CD4-positive, alpha-beta memory T cell (primary cell): ENCODE measurements at regions not wholly inside any gene's neighbourhood (a gene's known extent, or its start where the extent isn't known, plus 50 kb on each side); places are given as distances from the start of the nearest gene placed in this dataset.
"Not testable (repeated sequence)": the region's sequence is repeated elsewhere in the genome, so short reads cannot be mapped to it uniquely, and the experiment has no call there.

Experiments
- CTCF ChIA-PET: fragments of 350-600 bp; sonication (Branson Sonifier 250); formaldehyde crosslinking; loops from one replicate; lab custom pipeline; 2021; ENCODE audit warnings: inconsistent platforms; ENCODE audit not compliant: partially characterized antibody; lab: Charles Lee
- POLR2A ChIA-PET: fragments of 350-600 bp; sonication (Branson Sonifier 250); formaldehyde crosslinking; loops from one replicate; lab custom pipeline; 2021; ENCODE audit not compliant: partially characterized antibody; lab: Charles Lee
- DNase-seq, 5 donors: peaks; one replicate each; pipeline versions ENCODE4 v3.0.0 to v3.0.0-alpha.2; 2020 to 2022; ENCODE audit warnings: mixed read lengths in 1 of 5
- H3K27ac ChIP-seq: one replicate; pipeline ENCODE4 v1.7.0; 2013; ENCODE audit warnings: low read depth, low read length
- H3K27me3 ChIP-seq: 2 replicates; pipeline ENCODE4 v1.7.0; 2013; ENCODE audit warnings: mild to moderate bottlenecking, low read length, moderate library complexity; ENCODE audit not compliant: insufficient read depth
- H3K36me3 ChIP-seq: 2 replicates; pipeline ENCODE4 v1.7.0; 2013; ENCODE audit warnings: mild to moderate bottlenecking, low read length, moderate library complexity; ENCODE audit not compliant: insufficient read depth
- H3K4me1 ChIP-seq: 2 replicates; pipeline ENCODE4 v1.7.0; 2013; ENCODE audit warnings: mild to moderate bottlenecking, low read length, moderate library complexity; ENCODE audit not compliant: insufficient read depth
- H3K4me3 ChIP-seq, 2 donors: one replicate each; pipeline ENCODE4 v1.7.0; 2013; ENCODE audit warnings: low read length in 2 of 2, mild to moderate bottlenecking in 1 of 2
- H3K9me3 ChIP-seq, 2 donors: one replicate each; pipeline ENCODE4 v1.7.0; 2013; ENCODE audit warnings: low read length in 2 of 2, control low read depth in 1 of 2; ENCODE audit not compliant: control insufficient read depth in 1 of 2
- H3K27ac Mint-ChIP-seq, 7 donors: one replicate each; pipeline ENCODE4 v1.8.0; 2020 to 2021; ENCODE audit warnings: mixed read lengths in 7 of 7, mild to moderate bottlenecking in 6 of 7, inconsistent platforms in 3 of 7, moderate library complexity in 3 of 7
- H3K27me3 Mint-ChIP-seq, 2 donors: one replicate each; pipeline ENCODE4 v1.8.0; 2020 to 2021; ENCODE audit warnings: mixed read lengths in 2 of 2
- H3K36me3 Mint-ChIP-seq, 2 donors: one replicate each; pipeline ENCODE4 v1.8.0; 2020 to 2021; ENCODE audit warnings: mixed read lengths in 2 of 2, inconsistent platforms in 1 of 2, mild to moderate bottlenecking in 1 of 2
- H3K4me1 Mint-ChIP-seq, 4 donors: one replicate each; pipeline ENCODE4 v1.8.0; 2020 to 2021; ENCODE audit warnings: mixed read lengths in 4 of 4, mild to moderate bottlenecking in 1 of 4
- H3K4me3 Mint-ChIP-seq, 8 donors: one replicate each; pipeline ENCODE4 v1.8.0; 2020 to 2021; ENCODE audit warnings: mixed read lengths in 8 of 8, mild to moderate bottlenecking in 7 of 8, moderate library complexity in 6 of 8, inconsistent platforms in 3 of 8
- H3K9me3 Mint-ChIP-seq, 8 donors: one replicate each; pipeline ENCODE4 v1.8.0; 2020 to 2021; ENCODE audit warnings: mixed read lengths in 8 of 8, mild to moderate bottlenecking in 5 of 8, inconsistent platforms in 3 of 8, moderate library complexity in 1 of 8
- intact Hi-C: fragments of 100-400 bp; cut with micrococcal nuclease; formaldehyde crosslinking; loops from one replicate; pipeline ENCODE4 v1.15.1; 2023

DNA sequence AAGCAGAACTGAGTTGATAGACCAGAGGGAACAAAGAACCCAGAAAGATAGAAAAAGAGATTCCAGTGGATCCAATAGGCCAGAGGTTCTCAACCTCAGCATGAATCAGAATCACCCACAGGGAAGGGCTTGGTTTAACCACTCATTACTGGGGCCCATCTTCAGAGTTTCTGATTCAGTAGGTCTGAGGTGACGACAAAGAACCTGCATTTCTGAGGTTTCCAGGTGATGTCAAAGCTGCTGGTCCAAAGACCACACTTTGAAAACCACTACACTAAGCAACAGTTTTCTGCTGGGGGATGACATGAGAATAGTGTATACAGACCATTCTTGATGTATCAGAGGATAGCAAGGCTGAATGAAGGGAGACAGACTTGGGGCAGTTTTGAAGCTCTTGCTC is 81.5 kb upstream of the FOXN2 start:
- H3K27me3 ChIP-seq, result no peaks in the 10 kb centered on the region

DNA sequence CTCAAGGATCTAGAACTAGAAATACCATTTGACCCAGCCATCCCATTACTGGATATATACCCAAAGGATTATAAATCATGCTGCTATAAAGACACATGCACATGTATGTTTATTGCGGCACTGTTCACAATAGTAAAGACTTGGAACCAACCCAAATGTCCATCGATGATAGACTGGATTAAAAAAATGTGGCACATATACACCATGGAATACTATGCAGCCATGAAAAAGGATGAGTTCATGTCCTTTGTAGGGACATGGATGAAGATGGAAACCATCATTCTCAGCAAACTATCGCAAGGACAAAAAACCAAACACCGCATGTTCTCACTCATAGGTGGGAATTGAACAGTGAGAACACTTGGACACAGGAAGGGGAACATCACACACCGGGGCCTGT is 80.7 kb upstream of the FOXN2 start:
- CTCF ChIA-PET, H3K4me3 ChIP-seq, H3K27me3 ChIP-seq, DNase-seq, H3K27ac Mint-ChIP-seq, intact Hi-C loops, H3K36me3 ChIP-seq, H3K9me3 ChIP-seq, H3K27me3 Mint-ChIP-seq, H3K9me3 Mint-ChIP-seq, POLR2A ChIA-PET, H3K36me3 Mint-ChIP-seq, H3K4me3 Mint-ChIP-seq, H3K27ac ChIP-seq: not testable (repeated sequence)
- peaks cover 12 to 26% (median 18%) of the 10 kb centered on the region in 4 donors for H3K4me1 Mint-ChIP-seq
- peaks cover 22% of the 10 kb centered on the region for H3K4me1 ChIP-seq

More for the DNA sequence above, 81.5 kb upstream of the FOXN2 start:
- no peak for DNase-seq
- no peak overlapping the region for H3K4me3 ChIP-seq
- H3K36me3 ChIP-seq, result no peaks in the 10 kb centered on the region
- peak overlapping the region in 2 of 7 donors; percentile 2 to 54 for H3K27ac Mint-ChIP-seq
- peaks cover 12 to 26% (median 18%) of the 10 kb centered on the region in 4 donors for H3K4me1 Mint-ChIP-seq
- H3K4me1 ChIP-seq, result peaks cover 22% of the 10 kb centered on the region
- intact Hi-C loops, result no loop called here
- ChIA-PET POLR2A (no interaction called here), CTCF (no interaction called here)
- peaks cover 0 to 2% (median 0%) of the 10 kb centered on the region in 8 donors for H3K9me3 Mint-ChIP-seq
- H3K9me3 ChIP-seq, result no peaks in the 10 kb centered on the region
- no peaks in the 10 kb centered on the region for H3K27me3 Mint-ChIP-seq
- H3K4me3 Mint-ChIP-seq, result no peak overlapping the region
- no peak overlapping the region for H3K27ac ChIP-seq
- H3K36me3 Mint-ChIP-seq, result no peaks in the 10 kb centered on the region

- H3K36me3 Mint-ChIP-seq, result peaks cover 0 to 4% of the 10 kb centered on the region in 2 donors
- no peaks in the 10 kb centered on the region for H3K27me3 Mint-ChIP-seq
- POLR2A ChIA-PET, result interaction anchor here (1.0 kb wide), 1 partner anchor 12 kb away, joined by 3 read pairs; no protein-coding TSS in a partner anchor
- H3K4me1 Mint-ChIP-seq, result peaks cover 12 to 26% (median 18%) of the 10 kb centered on the region in 4 donors
- Histone ChIP-seq H3K9me3 (no peaks in the 10 kb centered on the region), H3K27me3 (no peaks in the 10 kb centered on the region), H3K4me1 (peaks cover 22% of the 10 kb centered on the region), H3K27ac (no peak overlapping the region), H3K4me3 (no peak overlapping the region), H3K36me3 (no peaks in the 10 kb centered on the region)
- H3K4me3 Mint-ChIP-seq, result peak overlapping the region in 3 of 8 donors; percentile 1 to 34 (median 11)
- DNase-seq, result no peak
- H3K27ac Mint-ChIP-seq, result peak overlapping the region in 2 of 7 donors; percentile 1 to 65
- intact Hi-C loops, result no loop called here
- CTCF ChIA-PET, result interaction anchor here (1.0 to 1.1 kb wide), 2 partner anchors 16 to 77 kb away, joined by 3 read pairs; no protein-coding TSS in a partner anchor
- peaks cover 0 to 5% (median 0%) of the 10 kb centered on the region in 8 donors for H3K9me3 Mint-ChIP-seq
Measured at GRCh38 chr2:48235076-48235475, 79.4 kb upstream of the FOXN2 start.

DNA sequence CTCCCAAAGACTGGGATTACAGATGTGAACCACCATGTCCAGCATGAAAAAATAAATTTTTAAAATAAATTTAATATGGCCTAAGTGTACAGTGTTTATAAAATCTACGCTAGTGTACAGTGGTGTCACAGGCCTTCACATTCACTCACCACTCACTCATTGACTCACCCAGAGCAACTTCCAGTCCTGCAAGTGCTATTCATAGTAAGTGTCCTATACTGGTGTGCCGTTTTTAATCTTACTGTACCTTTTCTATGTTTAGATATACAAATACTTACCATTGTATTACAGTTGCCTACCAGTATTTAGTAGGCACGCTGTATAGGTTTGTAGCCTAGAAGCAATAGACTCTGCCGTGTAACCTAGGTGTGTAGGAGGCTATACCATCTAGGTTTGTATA is 76.1 kb upstream of the FOXN2 start:
- no peak overlapping the region for H3K4me3 ChIP-seq
- no peaks in the 10 kb centered on the region for H3K9me3 ChIP-seq
- peaks cover 0 to 10% of the 10 kb centered on the region in 2 donors for H3K36me3 Mint-ChIP-seq
- no peak overlapping the region for H3K27ac Mint-ChIP-seq
- H3K27me3 Mint-ChIP-seq, result no peaks in the 10 kb centered on the region
- POLR2A ChIA-PET, result no interaction called here
- peaks cover 17 to 32% (median 22%) of the 10 kb centered on the region in 4 donors for H3K4me1 Mint-ChIP-seq
- peaks cover 28% of the 10 kb centered on the region for H3K4me1 ChIP-seq
- H3K27ac ChIP-seq, result no peak overlapping the region
- no peaks in the 10 kb centered on the region for H3K27me3 ChIP-seq
- DNase-seq, result no peak
- no peaks in the 10 kb centered on the region for H3K36me3 ChIP-seq
- CTCF ChIA-PET, result interaction anchor here (1.4 kb wide), 1 partner anchor 10 kb away, joined by 5 read pairs; no protein-coding TSS in a partner anchor
- H3K4me3 Mint-ChIP-seq, result no peak overlapping the region
- intact Hi-C loops, result no loop called here
- H3K9me3 Mint-ChIP-seq, result peaks cover 0 to 4% (median 0%) of the 10 kb centered on the region in 8 donors

DNA sequence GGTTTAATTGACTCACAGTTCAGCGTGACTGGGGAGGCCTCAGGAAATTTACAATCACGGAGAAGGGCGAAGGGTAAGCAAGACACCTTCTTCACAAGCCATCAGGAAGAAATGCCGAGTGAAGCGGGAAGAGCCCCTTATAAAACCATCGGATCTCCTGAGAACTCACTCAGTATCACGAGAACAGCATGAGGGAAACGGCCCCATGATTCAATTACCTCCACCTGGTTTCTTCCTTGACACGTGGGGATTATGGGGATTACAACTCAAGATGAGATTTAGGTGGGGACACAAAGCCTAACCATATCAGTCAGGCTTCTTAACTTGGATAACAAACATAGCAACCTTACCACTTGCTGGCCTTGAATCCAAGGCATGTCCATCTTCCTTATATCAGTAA is 73.6 kb upstream of the FOXN2 start:
- H3K27me3 ChIP-seq, result no peaks in the 10 kb centered on the region
- intact Hi-C loops, result no loop called here
- CTCF ChIA-PET, result no interaction called here
- H3K4me1 ChIP-seq, result peaks cover 21% of the 10 kb centered on the region
- no peak for DNase-seq
- no peak overlapping the region for H3K27ac ChIP-seq
- Mint-ChIP-seq H3K4me3 (no peak overlapping the region), H3K27me3 (no peaks in the 10 kb centered on the region), H3K27ac (no peak overlapping the region), H3K36me3 (peaks cover 0 to 10% of the 10 kb centered on the region in 2 donors), H3K9me3 (peaks cover 0 to 4% (median 0%) of the 10 kb centered on the region in 8 donors), H3K4me1 (peaks cover 11 to 21% (median 17%) of the 10 kb centered on the region in 4 donors)
- no peaks in the 10 kb centered on the region for H3K9me3 ChIP-seq
- no peak overlapping the region for H3K4me3 ChIP-seq
- no peaks in the 10 kb centered on the region for H3K36me3 ChIP-seq
- POLR2A ChIA-PET, result no interaction called here

DNA sequence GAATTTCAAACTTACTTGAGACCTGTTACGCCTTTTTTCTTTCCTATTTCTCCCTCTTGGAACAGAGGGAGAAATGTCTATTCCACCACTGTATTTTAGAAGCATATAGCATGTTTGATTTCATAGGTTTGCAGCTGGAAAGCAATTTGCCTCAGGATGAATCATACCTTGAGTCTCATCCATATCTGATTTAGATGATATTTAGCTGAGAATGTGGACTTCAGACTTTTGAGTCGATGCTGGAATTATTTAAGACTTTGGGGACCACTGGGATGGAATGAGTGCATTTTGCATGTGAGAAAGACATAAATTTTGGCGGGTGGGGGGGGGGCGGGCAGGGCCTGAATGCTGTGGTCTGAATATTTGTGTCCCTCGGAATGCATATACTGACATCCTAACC is 67.3 kb upstream of the FOXN2 start:
- H3K36me3 Mint-ChIP-seq, result no peaks in the 10 kb centered on the region
- POLR2A ChIA-PET, result interaction anchor here (1.1 kb wide), 1 partner anchor 12 kb away, joined by 3 read pairs; no protein-coding TSS in a partner anchor
- no peak for DNase-seq
- peaks cover 0 to 3% (median 0%) of the 10 kb centered on the region in 8 donors for H3K9me3 Mint-ChIP-seq
- no peak overlapping the region for H3K27ac Mint-ChIP-seq
- Histone ChIP-seq H3K4me3 (no peak overlapping the region), H3K27me3 (no peaks in the 10 kb centered on the region), H3K36me3 (no peaks in the 10 kb centered on the region), H3K9me3 (no peaks in the 10 kb centered on the region), H3K27ac (no peak overlapping the region), H3K4me1 (no peaks in the 10 kb centered on the region)
- peaks cover 0 to 1% (median 0%) of the 10 kb centered on the region in 4 donors for H3K4me1 Mint-ChIP-seq
- CTCF ChIA-PET, result interaction anchor here (2.0 kb wide), 1 partner anchor 10 kb away, joined by 5 read pairs; no protein-coding TSS in a partner anchor
- intact Hi-C loops, result no loop called here
- no peak overlapping the region for H3K4me3 Mint-ChIP-seq
- no peaks in the 10 kb centered on the region for H3K27me3 Mint-ChIP-seq

DNA sequence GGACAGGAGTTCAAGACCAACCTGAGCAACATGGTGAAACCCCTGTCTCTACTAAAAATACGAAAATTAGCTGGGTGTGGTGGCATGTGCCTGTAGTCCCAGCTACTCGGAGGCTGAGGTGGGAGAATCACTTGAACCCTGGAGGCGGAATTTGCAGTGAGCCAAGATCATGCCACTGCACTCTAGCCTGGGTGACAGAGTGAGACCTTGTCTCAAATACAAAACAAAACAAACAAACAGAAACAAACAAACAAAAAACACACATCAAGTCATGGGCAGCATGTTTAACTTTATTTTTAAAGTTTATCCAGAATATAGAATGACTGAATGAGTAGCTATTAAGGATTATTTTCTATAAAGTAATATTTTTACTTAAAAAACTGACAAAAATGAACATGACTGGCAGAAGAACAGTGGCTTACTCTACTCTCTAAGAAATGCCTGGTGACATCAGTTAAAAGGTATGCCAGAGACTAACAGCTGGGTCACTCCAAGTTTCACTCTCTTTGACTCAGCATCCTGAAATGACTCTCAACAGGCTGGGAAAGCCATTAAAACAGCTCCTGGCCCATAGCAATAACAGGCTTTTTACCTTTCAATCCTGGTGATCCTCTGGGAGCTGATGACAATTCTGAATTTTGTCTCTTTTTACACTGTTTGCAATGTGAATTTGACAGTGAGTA is 66.1 kb upstream of the FOXN2 start:
- Mint-ChIP-seq H3K9me3 (no peaks in the 10 kb centered on the region), H3K27ac (peak overlapping the region in 1 of 7 donors; percentile 5), H3K27me3 (no peaks in the 10 kb centered on the region), H3K36me3 (no peaks in the 10 kb centered on the region), H3K4me1 (peaks cover 0 to 1% (median 0%) of the 10 kb centered on the region in 4 donors), H3K4me3 (no peak overlapping the region)
- intact Hi-C loops, result no loop called here
- H3K27me3 ChIP-seq, result no peaks in the 10 kb centered on the region
- no peaks in the 10 kb centered on the region for H3K36me3 ChIP-seq
- ChIA-PET POLR2A (interaction anchor here (1.1 kb wide), 1 partner anchor 12 kb away, joined by 3 read pairs; no protein-coding TSS in a partner anchor), CTCF (interaction anchor here (2.0 kb wide), 1 partner anchor 11 kb away, joined by 5 read pairs; no protein-coding TSS in a partner anchor)
- H3K4me3 ChIP-seq, result no peak overlapping the region
- no peaks in the 10 kb centered on the region for H3K9me3 ChIP-seq
- H3K4me1 ChIP-seq, result no peaks in the 10 kb centered on the region
- DNase-seq, result no peak
- no peak overlapping the region for H3K27ac ChIP-seq
